Loucy (cell line): ENCODE measurements at regions not wholly inside any gene's neighbourhood (a gene's known extent, or its start where the extent isn't known, plus 50 kb on each side); places are given as distances from the start of the nearest gene placed in this dataset.

ENCODE experiments used
- H2AFZ ChIP-seq: fragments of 200-600 bp; sonication (generic); 2 replicates; pipeline ENCODE4 v1.6.0; 2016; ENCODE audit warnings: antibody characterized with exemption, mild to moderate bottlenecking, low read length, moderate library complexity
- H3F3A ChIP-seq: fragments of 200-600 bp; 2 replicates; pipeline ENCODE4 v1.6.0; 2016; ENCODE audit warnings: antibody characterized with exemption, low read depth, mild to moderate bottlenecking
- H3K27me3 ChIP-seq: fragments of 200-600 bp; sonication (generic); 2 replicates; pipeline ENCODE4 v1.6.1; 2014; ENCODE audit warnings: low read length, mild to moderate bottlenecking; ENCODE audit not compliant: insufficient read depth, poor library complexity, severe bottlenecking
- H3K36me3 ChIP-seq: fragments of 200-600 bp; sonication (generic); 2 replicates; pipeline ENCODE4 v1.6.1; 2016; ENCODE audit warnings: low read length; ENCODE audit not compliant: insufficient read depth
- H3K4me1 ChIP-seq: fragments of 200-600 bp; sonication (generic); 2 replicates; pipeline ENCODE4 v1.5.1; 2014; ENCODE audit warnings: low read length, mild to moderate bottlenecking; ENCODE audit not compliant: insufficient read depth, poor library complexity, severe bottlenecking
- H3K4me2 ChIP-seq: fragments of 200-600 bp; sonication (generic); 2 replicates; pipeline ENCODE4 v1.6.0; 2014; ENCODE audit warnings: antibody characterized with exemption, low read length, low read depth, mild to moderate bottlenecking; ENCODE audit not compliant: poor library complexity, severe bottlenecking
- H3K4me3 ChIP-seq: fragments of 200-600 bp; sonication (generic); 2 replicates; pipeline ENCODE4 v1.5.1; 2014; ENCODE audit warnings: low read length, mild to moderate bottlenecking, mixed read lengths; ENCODE audit not compliant: poor library complexity, severe bottlenecking
- H3K79me2 ChIP-seq: fragments of 200-600 bp; sonication (generic); 2 replicates; pipeline ENCODE4 v1.6.1; 2014; ENCODE audit warnings: low read length; ENCODE audit not compliant: insufficient read depth
- H3K9ac ChIP-seq: fragments of 200-600 bp; sonication (generic); 2 replicates; pipeline ENCODE4 v1.6.0; 2014; ENCODE audit warnings: mild to moderate bottlenecking, low read depth, low read length, moderate library complexity; ENCODE audit not compliant: poor library complexity, severe bottlenecking
- H3K9me2 ChIP-seq: fragments of 200-600 bp; sonication (generic); replicated peaks from 2 replicates; pipeline ENCODE4 v1.6.1; 2016; ENCODE audit warnings: low read depth, low read length, mixed read lengths
- H3K9me3 ChIP-seq: fragments of 200-600 bp; sonication (generic); 2 replicates; pipeline ENCODE4 v1.6.1; 2014; ENCODE audit warnings: mild to moderate bottlenecking, antibody characterized with exemption, low read length, low read depth; ENCODE audit not compliant: insufficient read depth
- H4K20me1 ChIP-seq: fragments of 200-600 bp; sonication (generic); 2 replicates; pipeline ENCODE4 v1.6.0; 2014; ENCODE audit warnings: antibody characterized with exemption, low read length, mild to moderate bottlenecking; ENCODE audit not compliant: insufficient read depth, poor library complexity, severe bottlenecking
- EZH2phosphoT487 ChIP-seq: fragments of 200-600 bp; IDR thresholded peaks from 2 replicates; pipeline ENCODE4 v1.6.1; 2018; ENCODE audit warnings: antibody characterized with exemption, mild to moderate bottlenecking, moderate library complexity, borderline replicate concordance
- TF ChIP-seq, protein P1 (sequence below): fragments of 200-600 bp; sonication (generic); conservative IDR thresholded peaks from 2 replicates; pipeline ENCODE4 v1.5.1; 2014; ENCODE audit warnings: mild to moderate bottlenecking, antibody characterized with exemption, low read length

DNA sequence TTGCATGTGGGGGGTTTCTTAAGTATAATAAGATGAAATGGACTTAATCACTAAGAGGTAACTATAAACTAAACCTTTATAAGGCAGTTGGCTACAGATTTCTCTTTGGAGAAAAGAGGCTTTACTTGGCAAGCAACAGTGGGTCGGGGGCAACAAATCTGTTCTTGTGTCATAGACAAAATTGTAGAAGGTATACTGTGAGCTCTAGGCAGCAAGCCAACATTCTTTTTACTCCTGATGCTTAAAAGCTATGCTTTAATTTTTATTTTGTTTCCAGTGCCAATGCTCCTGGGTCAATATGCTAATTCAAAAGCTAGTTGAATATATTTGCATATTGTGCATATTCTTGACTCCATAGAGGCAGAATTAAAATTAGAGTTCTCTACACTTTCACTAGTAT, 495.4 kb downstream of the BTBD3 start:
- H3F3A ChIP-seq = no peaks in the 10 kb centered on the region

DNA sequence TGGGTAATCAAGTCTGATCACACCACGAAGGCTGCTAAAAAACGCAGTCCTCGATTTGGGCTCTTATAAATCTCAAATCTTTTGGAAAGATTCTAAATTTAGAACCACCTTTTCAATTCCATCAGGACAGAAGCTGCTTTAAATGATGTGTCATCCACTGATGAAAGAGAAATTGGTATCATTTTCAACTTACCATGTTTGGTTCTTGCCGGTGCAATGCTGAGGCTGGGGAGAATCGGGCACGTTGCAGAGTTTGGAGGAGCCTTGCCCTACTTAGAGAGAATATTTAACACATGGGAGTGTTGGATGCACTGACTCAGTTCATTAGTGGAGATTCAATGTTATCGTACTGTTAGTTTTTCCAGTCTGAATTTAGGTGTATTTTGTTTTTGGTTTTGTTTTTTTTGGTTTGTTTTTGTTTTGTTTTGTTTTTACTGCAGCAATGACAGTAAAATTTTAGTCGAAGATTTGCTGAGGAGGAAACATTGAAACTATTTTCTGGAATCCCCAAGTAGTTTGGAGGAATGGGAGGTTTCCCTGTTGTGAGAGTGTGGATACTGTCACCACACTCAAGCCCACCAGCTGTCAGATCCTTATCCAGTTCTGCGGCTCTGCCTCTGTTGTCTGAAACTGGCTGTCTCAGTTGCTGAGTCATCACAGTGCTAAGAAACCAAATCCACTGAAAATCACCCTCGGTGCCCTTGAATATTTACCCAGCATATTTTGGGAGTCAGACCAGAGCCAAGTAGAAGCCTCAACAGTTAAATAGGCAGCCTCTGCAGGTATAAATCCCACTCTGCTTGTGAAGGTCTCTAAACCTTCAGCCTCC, 497.0 kb downstream of the BTBD3 start:
- H3K9ac ChIP-seq = no peak overlapping the region
- no peak overlapping the region for H3K4me3 ChIP-seq
- H4K20me1 ChIP-seq = no peaks in the 10 kb centered on the region
- no peak for TF ChIP-seq EZH2phosphoT487
- TF ChIP-seq, protein P1, sequence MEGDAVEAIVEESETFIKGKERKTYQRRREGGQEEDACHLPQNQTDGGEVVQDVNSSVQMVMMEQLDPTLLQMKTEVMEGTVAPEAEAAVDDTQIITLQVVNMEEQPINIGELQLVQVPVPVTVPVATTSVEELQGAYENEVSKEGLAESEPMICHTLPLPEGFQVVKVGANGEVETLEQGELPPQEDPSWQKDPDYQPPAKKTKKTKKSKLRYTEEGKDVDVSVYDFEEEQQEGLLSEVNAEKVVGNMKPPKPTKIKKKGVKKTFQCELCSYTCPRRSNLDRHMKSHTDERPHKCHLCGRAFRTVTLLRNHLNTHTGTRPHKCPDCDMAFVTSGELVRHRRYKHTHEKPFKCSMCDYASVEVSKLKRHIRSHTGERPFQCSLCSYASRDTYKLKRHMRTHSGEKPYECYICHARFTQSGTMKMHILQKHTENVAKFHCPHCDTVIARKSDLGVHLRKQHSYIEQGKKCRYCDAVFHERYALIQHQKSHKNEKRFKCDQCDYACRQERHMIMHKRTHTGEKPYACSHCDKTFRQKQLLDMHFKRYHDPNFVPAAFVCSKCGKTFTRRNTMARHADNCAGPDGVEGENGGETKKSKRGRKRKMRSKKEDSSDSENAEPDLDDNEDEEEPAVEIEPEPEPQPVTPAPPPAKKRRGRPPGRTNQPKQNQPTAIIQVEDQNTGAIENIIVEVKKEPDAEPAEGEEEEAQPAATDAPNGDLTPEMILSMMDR = no peak
- H3K9me2 ChIP-seq = no peaks in the 10 kb centered on the region
- no peaks in the 10 kb centered on the region for H3K4me1 ChIP-seq
- H3K9me3 ChIP-seq = no peaks in the 10 kb centered on the region
- H3F3A ChIP-seq = no peaks in the 10 kb centered on the region
- H3K79me2 ChIP-seq = no peaks in the 10 kb centered on the region
- H3K4me2 ChIP-seq = no peak overlapping the region
- H2AFZ ChIP-seq = no peak overlapping the region
- H3K36me3 ChIP-seq = no peaks in the 10 kb centered on the region
- H3K27me3 ChIP-seq = no peaks in the 10 kb centered on the region

More for the DNA sequence above, 495.4 kb downstream of the BTBD3 start:
- Histone ChIP-seq H3K9ac (no peak overlapping the region), H4K20me1 (no peaks in the 10 kb centered on the region), H3K4me2 (no peak overlapping the region), H2AFZ (no peak overlapping the region), H3K4me3 (no peak overlapping the region), H3K9me2 (no peaks in the 10 kb centered on the region), H3K9me3 (no peaks in the 10 kb centered on the region), H3K79me2 (no peaks in the 10 kb centered on the region), H3K27me3 (no peaks in the 10 kb centered on the region), H3K36me3 (no peaks in the 10 kb centered on the region), H3K4me1 (no peaks in the 10 kb centered on the region)
- TF ChIP-seq EZH2phosphoT487 = no peak
- TF ChIP-seq, protein P1 = no peak

DNA sequence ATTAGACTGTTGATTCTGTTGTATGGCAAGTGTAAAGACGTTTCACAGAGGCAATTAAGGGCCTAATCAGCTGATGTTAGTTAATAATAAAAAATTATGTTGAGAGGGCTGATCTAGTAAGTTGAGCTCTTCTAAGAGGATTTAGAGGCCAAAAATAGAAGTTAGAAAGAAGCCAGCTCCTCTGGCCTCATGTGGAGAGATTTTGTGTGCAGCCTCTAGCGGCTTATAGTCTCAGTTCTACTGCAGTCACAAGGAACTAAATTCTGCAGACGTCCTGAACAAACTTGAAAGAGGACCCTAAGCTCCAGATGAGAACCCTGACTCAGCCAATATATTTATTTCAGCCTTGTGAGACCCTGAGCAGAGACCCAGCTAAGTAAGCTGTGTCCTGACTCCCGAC, 498.6 kb downstream of the BTBD3 start:
- H3K36me3 ChIP-seq = no peaks in the 10 kb centered on the region
- H3K9ac ChIP-seq = no peak overlapping the region
- no peaks in the 10 kb centered on the region for H3K9me3 ChIP-seq
- no peaks in the 10 kb centered on the region for H4K20me1 ChIP-seq
- H3K27me3 ChIP-seq = no peaks in the 10 kb centered on the region
- H3K4me1 ChIP-seq = no peaks in the 10 kb centered on the region
- no peak overlapping the region for H2AFZ ChIP-seq
- H3F3A ChIP-seq = no peaks in the 10 kb centered on the region
- no peaks in the 10 kb centered on the region for H3K9me2 ChIP-seq
- H3K4me3 ChIP-seq = no peak overlapping the region
- no peaks in the 10 kb centered on the region for H3K79me2 ChIP-seq
- TF ChIP-seq EZH2phosphoT487 = no peak
- TF ChIP-seq, protein P1 = no peak
- no peak overlapping the region for H3K4me2 ChIP-seq
